Right renal cortex interstitium (tissue), 3 donors: ENCODE measurements at regions not wholly inside any gene's neighbourhood (a gene's known extent, or its start where the extent isn't known, plus 50 kb on each side); places are given as distances from the start of the nearest gene placed in this dataset.

Experiments used
- DNase-seq, 3 donors: peaks; one replicate each; pipeline ENCODE4 v3.0.0-alpha.2; 2013; ENCODE audit warnings: low read depth in 3 of 3, low spot score in 2 of 3

DNA sequence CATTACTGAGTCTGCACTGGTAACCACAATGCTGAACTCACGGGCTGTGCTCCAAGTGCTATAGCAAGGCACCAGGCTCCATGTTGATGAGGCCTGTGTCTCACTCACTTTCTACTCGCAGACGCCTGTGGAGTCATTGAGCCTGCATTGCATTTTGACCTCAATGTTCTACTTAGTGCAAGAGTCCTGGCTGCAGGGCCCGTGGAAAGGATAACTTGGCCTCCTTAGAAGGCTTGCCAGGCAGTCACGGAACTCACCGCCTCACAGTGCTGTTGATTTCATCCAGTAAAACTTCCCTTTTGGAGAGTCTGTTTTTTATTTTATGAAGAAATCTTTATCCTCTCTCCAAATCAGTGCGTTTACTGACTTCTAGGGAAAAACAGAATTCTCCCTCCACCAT, 290.4 kb downstream of the RNF144A start:
- no peak for DNase-seq

- no peak for DNase-seq
These were observed 292.7 kb downstream of the RNF144A start for GRCh38 chr2:7209757-7210555.

DNA sequence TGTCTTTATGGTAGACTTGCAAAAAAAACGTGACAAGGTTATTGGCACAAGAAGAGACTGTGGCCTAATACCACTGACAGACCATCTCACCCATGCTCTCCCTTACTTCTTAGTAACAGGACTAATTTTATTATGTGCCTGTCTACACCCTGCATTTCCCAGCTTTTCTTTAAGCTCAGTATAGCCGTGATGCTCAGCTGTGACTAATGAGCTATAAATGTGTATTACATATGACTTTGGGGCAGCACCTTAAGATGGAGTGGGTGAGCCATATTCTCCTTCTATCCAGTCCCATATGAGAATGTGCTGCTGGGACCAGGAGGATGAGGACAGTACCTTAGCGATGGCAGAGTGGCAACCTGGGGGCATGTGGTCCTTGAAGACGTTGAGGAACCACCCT, 293.5 kb downstream of the RNF144A start:
- DNase-seq, result no peak

DNA sequence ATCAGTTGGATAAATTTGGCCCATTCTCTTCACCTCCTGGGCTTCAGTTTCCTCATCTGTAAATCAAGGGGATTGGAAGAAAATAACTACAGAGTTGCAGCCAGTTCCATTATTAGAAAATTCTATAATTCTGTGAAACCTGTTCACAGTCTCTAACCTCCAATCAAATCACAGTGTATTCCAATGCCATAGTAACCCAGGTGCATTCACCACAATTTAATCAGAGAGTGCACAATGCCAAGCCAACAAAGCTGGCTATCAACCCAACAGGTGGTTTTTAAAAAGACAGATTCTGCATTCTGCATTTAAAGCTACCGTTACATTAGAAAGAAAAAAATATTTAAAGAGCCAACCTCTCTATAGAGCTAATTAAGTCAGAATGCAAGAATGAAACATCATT, 308.6 kb downstream of the RNF144A start:
- DNase-seq, result no peak

GRCh38 chr2:7226501-7226900, 309.3 kb downstream of the RNF144A start:
- DNase-seq, result no peak

DNA sequence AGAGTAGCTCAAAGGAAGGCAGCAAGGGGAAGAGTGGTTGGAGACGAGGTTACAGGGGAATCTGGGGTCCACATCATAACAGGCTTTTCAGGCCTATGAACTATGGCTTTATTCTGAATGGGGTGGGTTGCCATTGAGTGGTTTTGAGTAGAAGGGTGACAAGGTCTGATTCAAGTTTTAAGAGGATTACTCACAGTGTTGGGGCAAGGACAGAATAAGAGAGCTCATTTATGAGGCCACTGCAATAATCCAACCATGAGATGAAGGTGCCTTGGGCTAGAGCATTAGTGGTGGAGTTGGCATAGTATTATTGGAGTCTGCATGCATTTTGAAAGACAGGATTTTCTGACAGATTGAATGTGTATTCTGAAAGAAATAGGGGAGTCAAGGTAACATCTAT, 315.9 kb downstream of the RNF144A start:
- DNase-seq, result no peak

DNA sequence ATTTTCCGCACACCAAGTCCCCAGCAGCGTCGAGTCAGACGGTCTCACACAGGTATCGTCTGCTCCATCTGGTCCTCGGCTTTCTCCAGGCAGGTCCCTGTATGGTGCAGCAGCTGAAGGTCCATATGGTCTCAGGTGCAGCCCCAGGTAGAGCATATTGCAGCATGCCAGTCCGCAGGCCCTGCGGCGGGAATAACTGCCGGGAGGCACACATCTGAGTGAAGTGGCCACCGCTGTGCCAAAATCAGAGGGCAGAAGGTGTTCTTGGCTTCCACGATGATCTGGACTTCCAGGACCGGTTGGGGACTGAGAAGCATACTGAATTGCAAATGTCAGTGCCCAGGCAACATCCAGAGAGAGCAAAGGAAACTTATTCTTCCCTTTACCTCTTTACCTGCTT, 320.3 kb downstream of the RNF144A start:
- DNase-seq, result no peak

DNA sequence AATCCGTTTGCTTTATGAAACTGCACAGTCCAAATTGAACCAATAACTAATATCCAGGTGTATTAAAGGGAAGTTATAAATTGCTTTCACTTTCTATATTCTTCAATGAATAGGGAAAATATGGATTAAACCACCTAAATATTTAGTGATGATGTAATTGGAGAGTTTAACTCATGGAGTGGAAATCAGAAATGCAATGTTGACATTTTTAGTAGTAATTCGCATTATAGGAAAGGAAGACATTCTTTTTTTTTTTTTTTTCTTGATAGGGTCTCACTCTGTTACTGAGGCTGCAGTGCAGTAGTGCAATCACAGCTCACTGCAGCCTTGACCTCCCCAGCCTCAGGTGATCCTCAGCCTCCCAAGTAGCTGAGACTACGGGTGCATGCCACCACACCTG, 321.9 kb downstream of the RNF144A start:
- no peak for DNase-seq

- DNase-seq, result no peak
These were observed 324.0 kb downstream of the RNF144A start for GRCh38 chr2:7241041-7241745.

DNA sequence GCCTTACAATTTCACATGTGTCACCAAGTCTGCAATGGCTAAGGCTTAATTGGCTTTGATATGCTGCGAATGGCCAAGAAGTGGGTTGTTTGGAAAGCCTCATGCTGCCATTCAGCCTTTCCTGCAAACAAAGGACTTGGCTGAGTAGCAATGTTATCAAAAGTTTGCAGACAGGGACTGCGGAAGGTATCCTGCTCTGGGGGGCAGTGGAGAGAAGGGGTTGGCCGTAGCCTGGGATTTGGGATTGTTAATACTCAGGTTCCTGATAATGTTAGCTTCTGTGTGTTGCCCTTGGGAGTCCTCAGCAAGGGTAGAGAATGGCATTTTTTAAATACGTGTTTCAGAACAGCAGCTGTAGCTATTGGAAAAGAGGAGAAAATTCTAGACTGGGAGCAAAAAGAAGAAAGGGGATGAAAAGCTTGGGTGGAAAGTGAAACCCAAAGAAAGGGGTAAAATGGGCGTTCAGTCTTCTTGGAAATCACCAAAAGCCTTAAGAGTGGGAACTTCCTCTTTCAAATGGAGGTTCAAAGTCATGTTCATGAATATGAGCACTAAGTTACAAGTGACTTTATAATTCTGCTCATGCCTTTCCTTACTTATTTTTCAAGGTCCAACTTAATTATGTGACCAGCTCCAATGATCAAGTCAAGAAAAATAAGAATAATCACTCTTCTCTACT, 325.1 kb downstream of the RNF144A start:
- DNase-seq, result no peak

DNA sequence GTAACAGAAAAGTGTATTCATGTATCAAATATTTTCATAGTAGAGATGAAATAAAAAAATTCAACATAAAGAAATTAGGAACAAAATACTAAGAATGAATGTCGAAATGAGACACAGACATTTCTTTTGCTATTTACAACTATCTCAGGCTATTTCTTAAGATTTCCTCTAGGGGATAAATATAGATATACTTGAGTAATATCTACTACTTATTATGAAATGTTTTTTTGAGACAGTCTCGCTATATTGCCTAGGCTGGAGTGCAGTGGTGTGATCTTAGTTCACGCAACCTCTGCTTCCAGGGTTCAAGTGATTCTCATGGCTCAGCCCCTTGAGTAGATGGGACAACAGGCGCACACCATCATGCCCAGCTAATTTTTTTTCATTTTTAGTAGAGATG, 326.1 kb downstream of the RNF144A start:
- no peak for DNase-seq

GRCh38 chr2:7256377-7256776, 339.2 kb downstream of the RNF144A start:
- no peak for DNase-seq

- DNase-seq, result no peak
These were observed 345.5 kb downstream of the RNF144A start for GRCh38 chr2:7262727-7263126.

- DNase-seq, result no peak
These were observed 347.6 kb downstream of the RNF144A start for GRCh38 chr2:7264791-7265190.

- peak in 1 of 3 donors; percentile 8 for DNase-seq
These were observed 348.1 kb downstream of the RNF144A start for GRCh38 chr2:7265286-7265685.

DNA sequence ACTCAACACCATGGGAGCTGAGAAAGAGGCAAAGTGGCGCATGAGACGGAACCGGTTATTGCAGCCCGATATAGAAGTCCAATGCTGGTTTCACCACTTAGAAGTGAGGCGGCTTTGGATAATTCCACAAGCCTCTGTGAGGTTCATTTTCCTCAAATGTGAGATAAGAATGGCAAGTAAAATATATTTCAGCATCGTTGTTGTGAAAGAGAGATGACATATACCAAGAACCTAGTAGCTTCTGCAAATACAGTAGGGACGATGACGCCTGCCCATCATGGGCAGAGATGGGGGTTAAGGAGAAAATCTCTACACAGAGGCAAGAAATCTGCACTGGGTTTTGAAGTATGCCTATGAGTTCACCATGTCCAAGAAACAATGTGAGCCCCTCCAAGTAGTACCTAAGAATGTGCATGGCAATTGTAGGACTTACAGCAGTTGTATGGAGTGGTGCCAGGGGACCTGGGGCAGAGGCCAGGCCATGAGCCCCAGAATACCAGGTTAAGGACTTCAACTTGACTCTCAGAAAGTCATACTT, 352.0 kb downstream of the RNF144A start:
- no peak for DNase-seq

DNA sequence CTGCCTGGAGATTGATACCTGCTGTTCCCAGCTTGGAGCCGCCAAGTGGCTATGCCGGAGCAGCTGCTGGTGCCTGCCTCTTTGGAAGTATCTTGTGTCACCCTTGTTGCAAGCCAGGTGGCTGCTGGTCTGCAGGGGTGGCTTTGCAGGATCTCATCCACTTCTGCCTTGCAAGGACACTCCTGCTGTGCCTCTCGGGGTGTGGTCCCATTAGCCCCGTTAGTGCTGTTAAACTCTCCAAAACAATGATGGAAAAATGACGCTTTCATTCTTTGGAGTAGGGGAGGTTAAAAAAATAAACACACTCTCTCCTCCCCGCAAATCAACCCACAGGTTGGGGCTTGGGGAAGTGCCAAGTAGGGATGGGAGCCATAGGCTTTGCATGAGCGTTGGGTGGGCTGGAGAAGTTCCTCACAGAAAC, 352.8 kb downstream of the RNF144A start:
- no peak for DNase-seq

- no peak for DNase-seq
These were observed 355.0 kb downstream of the RNF144A start for GRCh38 chr2:7272210-7272609.

DNA sequence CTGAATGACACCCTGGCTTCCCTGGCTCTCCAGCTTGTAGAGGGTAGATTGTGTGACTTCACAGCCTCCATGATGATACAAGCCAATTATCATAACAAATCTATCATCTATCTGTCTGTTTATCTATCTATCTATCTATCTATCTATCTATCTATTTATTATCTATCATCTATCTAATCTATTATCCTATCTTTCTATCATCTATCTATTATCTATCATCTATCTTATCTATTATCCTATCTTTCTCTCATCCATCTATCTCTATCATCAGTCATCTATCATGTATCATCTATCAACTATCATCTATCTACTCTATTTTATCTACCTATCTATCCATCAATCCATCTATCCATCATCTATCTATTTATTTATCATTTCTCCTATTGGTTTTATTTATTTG, 361.8 kb downstream of the RNF144A start:
- no peak for DNase-seq

- no peak for DNase-seq
These were observed 362.3 kb downstream of the RNF144A start for GRCh38 chr2:7279421-7279949.

GRCh38 chr2:7280790-7281189, 363.6 kb downstream of the RNF144A start:
- no peak for DNase-seq
